HG03159 (cell line): ENCODE measurements at regions not wholly inside any gene's neighbourhood (a gene's known extent, or its start where the extent isn't known, plus 50 kb on each side); places are given as distances from the start of the nearest gene placed in this dataset.
"Not testable (repeated sequence)": the region's sequence is repeated elsewhere in the genome, so short reads cannot be mapped to it uniquely, and the experiment has no call there.

ENCODE experiments used
- ATAC-seq: cut with Tn5 transposase; IDR thresholded peaks from one replicate; pipeline ENCODE4 v1.9.1; 2021; ENCODE audit warnings: mild to moderate bottlenecking, moderate library complexity; ENCODE audit not compliant: unreplicated experiment

- ATAC-seq, result no peak
These were observed 154.4 kb upstream of the RPL34 start for GRCh38 chr4:108465886-108466500.

- no peak for ATAC-seq
These were observed 161.7 kb upstream of the RPL34 start for GRCh38 chr4:108458681-108459080.

- no peak for ATAC-seq
These were observed 166.1 kb upstream of the RPL34 start for GRCh38 chr4:108454227-108454626.

GRCh38 chr4:108453366-108453765 lies 167.0 kb upstream of the RPL34 start:
- ATAC-seq, result no peak

- no peak for ATAC-seq
These were observed 170.0 kb upstream of the RPL34 start for GRCh38 chr4:108450236-108450898.

GRCh38 chr4:108449129-108449528 lies 171.2 kb upstream of the RPL34 start:
- ATAC-seq, result no peak

- no peak for ATAC-seq
These were observed 173.8 kb upstream of the RPL34 start for GRCh38 chr4:108446556-108446955.

GRCh38 chr4:108445716-108446115 lies 174.7 kb upstream of the RPL34 start:
- no peak for ATAC-seq

GRCh38 chr4:108443585-108443984 lies 176.8 kb upstream of the RPL34 start:
- no peak for ATAC-seq

GRCh38 chr4:108433832-108434231 lies 186.5 kb upstream of the RPL34 start:
- no peak for ATAC-seq

GRCh38 chr4:108433394-108433793 lies 187.0 kb upstream of the RPL34 start:
- not testable (repeated sequence) for ATAC-seq

- no peak for ATAC-seq
These were observed 188.0 kb upstream of the RPL34 start for GRCh38 chr4:108432418-108432817.

- no peak for ATAC-seq
These were observed 188.4 kb upstream of the RPL34 start for GRCh38 chr4:108431986-108432385.

- no peak for ATAC-seq
These were observed 189.5 kb upstream of the RPL34 start for GRCh38 chr4:108430921-108431320.

GRCh38 chr4:108429662-108430061 lies 190.7 kb upstream of the RPL34 start:
- no peak for ATAC-seq

GRCh38 chr4:108428923-108429322 lies 191.5 kb upstream of the RPL34 start:
- no peak for ATAC-seq

GRCh38 chr4:108427946-108428485 lies 192.4 kb upstream of the RPL34 start:
- ATAC-seq, result no peak

GRCh38 chr4:108426493-108426892 lies 193.9 kb upstream of the RPL34 start:
- no peak for ATAC-seq

GRCh38 chr4:108425988-108426387 lies 194.4 kb upstream of the RPL34 start:
- ATAC-seq, result no peak

GRCh38 chr4:108417923-108418322 lies 202.5 kb upstream of the RPL34 start:
- no peak for ATAC-seq

GRCh38 chr4:108416831-108417230 lies 203.5 kb upstream of the RPL34 start:
- ATAC-seq, result no peak

- no peak for ATAC-seq
These were observed 205.0 kb upstream of the RPL34 start for GRCh38 chr4:108415389-108415788.

- no peak for ATAC-seq
These were observed 208.5 kb upstream of the RPL34 start for GRCh38 chr4:108411836-108412235.
